Left lung (tissue), 4 donors: ENCODE measurements at regions not wholly inside any gene's neighbourhood (a gene's known extent, or its start where the extent isn't known, plus 50 kb on each side); places are given as distances from the start of the nearest gene placed in this dataset.
A peak's percentile ranks its signal among the peaks of the same experiment; 100 is the strongest.

ENCODE experiments used
- ATAC-seq: fragments of 200-7000 bp; cut with Tn5 transposase; one replicate; pipeline ENCODE4 v1.9.1; 2020; ENCODE audit warnings: moderate library complexity
- DNase-seq, 4 donors: peaks; one replicate each; pipeline ENCODE4 v3.0.0-alpha.2; 2013 to 2020
- H3K27ac ChIP-seq, 2 donors: fragments of 200-600 bp; sonication (generic) in 1 of 2; one replicate each; pipeline versions ENCODE4 v1.5.0 to v1.8.0; 2020 to 2021
- H3K27me3 ChIP-seq, 2 donors: fragments of 200-600 bp; sonication (generic) in 1 of 2; one replicate each; pipeline versions ENCODE4 v1.5.0 to v1.8.0; 2020 to 2021
- H3K36me3 ChIP-seq, 2 donors: fragments of 200-600 bp; sonication (generic) in 1 of 2; one replicate each; pipeline versions ENCODE4 v1.5.0 to v1.8.0; 2020 to 2021
- H3K4me1 ChIP-seq, 2 donors: fragments of 200-600 bp; one replicate each; pipeline ENCODE4 v1.8.0; 2021
- H3K4me3 ChIP-seq, 2 donors: fragments of 200-600 bp; sonication (generic) in 1 of 2; one replicate each; pipeline versions ENCODE4 v1.5.0 to v1.8.0; 2020 to 2021; ENCODE audit warnings: mild to moderate bottlenecking in 1 of 2
- H3K9me3 ChIP-seq, 2 donors: fragments of 200-600 bp; sonication (generic) in 1 of 2; one replicate each; pipeline versions ENCODE4 v1.5.0 to v1.8.0; 2020 to 2021
- intact Hi-C, 2 donors: fragments of 100-400 bp; cut with DNase I; formaldehyde crosslinking; loops; one replicate each; pipeline versions ENCODE4 v1.11.2 to v1.14.2; 2022
- TF ChIP-seq, protein P1 (sequence below), 2 donors: fragments of 200-600 bp; sonication (generic) in 1 of 2; IDR thresholded peaks; one replicate each; pipeline versions ENCODE4 v1.5.0 to v1.8.0; 2021; ENCODE audit warnings: antibody characterized with exemption in 2 of 2
- donor health status: DM: no; HTN: yes; CAD: no.
- donor health status: DM: no; HTN: no; CAD: no.

DNA sequence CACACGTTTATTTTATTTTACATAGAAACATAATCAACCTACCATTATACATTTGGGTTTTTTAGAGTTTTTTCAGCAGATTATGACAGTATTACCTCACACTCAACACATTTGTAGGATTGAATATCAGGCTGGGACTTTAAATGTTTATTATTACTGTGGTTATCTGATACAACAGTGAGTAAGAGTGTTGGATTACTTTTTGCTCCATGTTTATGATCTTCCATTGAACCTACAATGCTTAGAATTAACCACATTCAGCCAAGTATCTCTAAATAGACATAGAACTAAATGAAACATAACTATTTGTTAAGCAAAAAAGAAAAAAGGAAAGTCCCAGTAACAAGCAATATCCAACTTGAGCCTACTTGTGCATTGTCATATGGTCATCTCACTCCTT, 607.4 kb upstream of the PITX2 start:
- no peaks in the 10 kb centered on the region for H3K4me1 ChIP-seq
- no peak overlapping the region for H3K27ac ChIP-seq
- no peaks in the 10 kb centered on the region for H3K36me3 ChIP-seq
- H3K27me3 ChIP-seq = no peaks in the 10 kb centered on the region
- DNase-seq (no peak), ATAC-seq (no peak)
- TF ChIP-seq, protein P1, sequence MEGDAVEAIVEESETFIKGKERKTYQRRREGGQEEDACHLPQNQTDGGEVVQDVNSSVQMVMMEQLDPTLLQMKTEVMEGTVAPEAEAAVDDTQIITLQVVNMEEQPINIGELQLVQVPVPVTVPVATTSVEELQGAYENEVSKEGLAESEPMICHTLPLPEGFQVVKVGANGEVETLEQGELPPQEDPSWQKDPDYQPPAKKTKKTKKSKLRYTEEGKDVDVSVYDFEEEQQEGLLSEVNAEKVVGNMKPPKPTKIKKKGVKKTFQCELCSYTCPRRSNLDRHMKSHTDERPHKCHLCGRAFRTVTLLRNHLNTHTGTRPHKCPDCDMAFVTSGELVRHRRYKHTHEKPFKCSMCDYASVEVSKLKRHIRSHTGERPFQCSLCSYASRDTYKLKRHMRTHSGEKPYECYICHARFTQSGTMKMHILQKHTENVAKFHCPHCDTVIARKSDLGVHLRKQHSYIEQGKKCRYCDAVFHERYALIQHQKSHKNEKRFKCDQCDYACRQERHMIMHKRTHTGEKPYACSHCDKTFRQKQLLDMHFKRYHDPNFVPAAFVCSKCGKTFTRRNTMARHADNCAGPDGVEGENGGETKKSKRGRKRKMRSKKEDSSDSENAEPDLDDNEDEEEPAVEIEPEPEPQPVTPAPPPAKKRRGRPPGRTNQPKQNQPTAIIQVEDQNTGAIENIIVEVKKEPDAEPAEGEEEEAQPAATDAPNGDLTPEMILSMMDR (IDR thresholded peaks at IDR 0.05) = no peak
- intact Hi-C loops = no loop called here
- H3K9me3 ChIP-seq = peaks cover 0 to 2% of the 10 kb centered on the region in 2 donors
- no peak overlapping the region for H3K4me3 ChIP-seq

DNA sequence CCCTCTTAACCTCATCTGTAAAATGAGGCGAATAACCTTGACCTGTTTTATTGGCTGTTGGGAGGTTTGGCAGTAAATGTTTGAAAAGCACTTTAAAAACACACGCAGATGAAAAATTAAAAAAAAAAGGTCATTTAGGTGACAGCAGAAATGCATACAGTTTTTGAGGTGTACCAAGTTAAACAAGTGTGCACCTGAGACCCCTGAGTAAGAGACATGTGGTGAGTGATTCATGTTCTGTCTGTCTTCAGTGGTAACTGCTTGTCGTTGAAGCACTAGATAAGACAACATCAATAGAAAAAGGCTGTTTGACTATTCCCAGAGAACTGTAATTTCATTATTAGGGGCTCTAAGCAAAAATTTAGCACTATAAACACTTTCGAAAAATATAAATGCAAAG, 608.4 kb upstream of the PITX2 start:
- Histone ChIP-seq H3K36me3 (no peaks in the 10 kb centered on the region), H3K4me3 (no peak overlapping the region), H3K9me3 (peaks cover 0 to 2% of the 10 kb centered on the region in 2 donors), H3K27me3 (no peaks in the 10 kb centered on the region), H3K27ac (no peak overlapping the region), H3K4me1 (no peaks in the 10 kb centered on the region)
- intact Hi-C loops = no loop called here
- TF ChIP-seq, protein P1 (IDR thresholded peaks at IDR 0.05) = no peak
- DNase-seq = no peak
- no peak for ATAC-seq

DNA sequence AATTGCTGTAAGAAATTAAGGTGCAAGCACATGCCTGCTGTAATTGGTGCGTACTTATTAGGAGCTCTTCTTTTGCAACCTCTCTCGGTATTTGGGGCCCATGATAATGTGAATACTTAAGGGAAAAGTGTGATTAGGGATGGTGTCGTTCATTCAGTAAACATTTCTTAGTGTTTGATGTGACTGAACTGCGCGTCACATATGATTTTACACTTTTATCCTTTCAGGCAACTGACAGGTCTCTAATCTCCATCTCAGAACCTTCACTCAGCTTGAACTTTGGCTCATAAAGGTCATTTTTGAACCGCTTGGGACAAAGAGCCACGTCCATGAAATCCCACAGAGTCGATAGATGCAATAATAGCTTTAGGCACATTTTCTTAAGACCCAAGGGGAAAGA, 612.1 kb upstream of the PITX2 start:
- Histone ChIP-seq H3K9me3 (peaks cover 0 to 2% of the 10 kb centered on the region in 2 donors), H3K4me3 (no peak overlapping the region), H3K4me1 (no peaks in the 10 kb centered on the region), H3K36me3 (no peaks in the 10 kb centered on the region), H3K27ac (no peak overlapping the region), H3K27me3 (no peaks in the 10 kb centered on the region)
- ATAC-seq (no peak), DNase-seq (no peak)
- intact Hi-C loops = no loop called here
- TF ChIP-seq, protein P1 (IDR thresholded peaks at IDR 0.05) = no peak

DNA sequence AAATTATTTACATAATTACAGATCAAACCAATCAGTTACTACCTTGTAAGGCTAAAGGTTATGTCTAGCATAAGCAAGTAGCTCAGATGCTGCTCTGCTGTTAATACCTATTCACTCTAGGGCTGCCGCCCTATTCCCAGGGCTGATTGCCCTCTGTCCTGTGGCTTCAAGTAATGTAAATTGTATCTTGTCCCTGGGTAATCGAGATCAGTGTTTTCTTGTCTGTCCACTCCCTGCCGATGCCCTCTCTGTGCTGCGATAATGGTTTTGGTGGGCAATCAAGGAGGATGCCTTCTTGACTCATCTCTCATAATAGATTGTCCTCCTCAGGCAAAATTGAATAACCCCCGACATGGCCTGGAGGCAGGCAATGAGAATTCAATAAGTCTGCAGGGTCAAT, 641.0 kb upstream of the PITX2 start:
- no peaks in the 10 kb centered on the region for H3K36me3 ChIP-seq
- H3K4me1 ChIP-seq = no peaks in the 10 kb centered on the region
- H3K9me3 ChIP-seq = no peaks in the 10 kb centered on the region
- DNase-seq (no peak), ATAC-seq (no peak)
- H3K27me3 ChIP-seq = no peaks in the 10 kb centered on the region
- no peak overlapping the region for H3K4me3 ChIP-seq
- TF ChIP-seq, protein P1 (IDR thresholded peaks at IDR 0.05) = no peak
- H3K27ac ChIP-seq = no peak overlapping the region
- intact Hi-C loops = no loop called here

DNA sequence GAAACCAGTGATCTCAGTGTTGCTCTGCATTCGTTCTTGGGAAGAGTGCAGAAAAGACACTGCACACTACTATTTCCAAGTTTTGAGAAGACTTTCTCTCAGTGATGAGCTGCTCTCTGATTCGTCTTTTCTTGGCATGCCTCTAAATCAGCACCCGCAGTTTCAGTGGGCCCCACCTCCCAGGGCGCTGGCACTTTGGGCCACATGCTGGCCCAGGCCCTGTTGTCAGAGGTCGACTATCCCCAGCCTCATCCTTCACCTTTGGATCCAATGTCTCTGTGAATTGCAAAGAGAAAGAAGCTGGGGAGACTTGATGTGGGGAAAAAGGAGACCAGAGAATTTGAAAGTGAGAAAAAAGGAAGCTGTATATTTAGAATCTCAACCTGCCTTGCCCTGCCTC, 644.1 kb upstream of the PITX2 start:
- TF ChIP-seq, protein P1 (IDR thresholded peaks at IDR 0.05) = no peak
- ATAC-seq (no peak), DNase-seq (peak in 1 of 4 donors; percentile 36)
- no peaks in the 10 kb centered on the region for H3K4me1 ChIP-seq
- no peaks in the 10 kb centered on the region for H3K9me3 ChIP-seq
- no peak overlapping the region for H3K4me3 ChIP-seq
- H3K27ac ChIP-seq = no peak overlapping the region
- no peaks in the 10 kb centered on the region for H3K36me3 ChIP-seq
- intact Hi-C loops = no loop called here
- H3K27me3 ChIP-seq = no peaks in the 10 kb centered on the region
